ENCODE measurements at regions not wholly inside any gene's neighbourhood (a gene's known extent, or its start where the extent isn't known, plus 50 kb on each side); places are given as distances from the start of the nearest gene placed in this dataset.
"Not testable (repeated sequence)": the region's sequence is repeated elsewhere in the genome, so short reads cannot be mapped to it uniquely, and the experiment has no call there.

- FAIRE-seq: no peak
Observed at GRCh38 chr1:94302497-94302896, 65.1 kb upstream of the ARHGAP29 start.

GRCh38 chr1:94301186-94301585 is 63.8 kb upstream of the ARHGAP29 start:
- FAIRE-seq: no peak

GRCh38 chr1:94300731-94301130 is 63.3 kb upstream of the ARHGAP29 start:
- FAIRE-seq: no peak

GRCh38 chr1:94299627-94300553 is 62.5 kb upstream of the ARHGAP29 start:
- FAIRE-seq: no peak

GRCh38 chr1:94298861-94299260 is 61.5 kb upstream of the ARHGAP29 start:
- FAIRE-seq: no peak

- FAIRE-seq: no peak
Observed at GRCh38 chr1:94296018-94296417, 58.6 kb upstream of the ARHGAP29 start.

GRCh38 chr1:94292978-94293377 is 55.6 kb upstream of the ARHGAP29 start:
- not testable (repeated sequence) for FAIRE-seq

- not testable (repeated sequence) for FAIRE-seq
Observed at GRCh38 chr1:94289244-94289643, 51.9 kb upstream of the ARHGAP29 start.
